CD4-positive, alpha-beta T cell (primary cell): ENCODE measurements at regions not wholly inside any gene's neighbourhood (a gene's known extent, or its start where the extent isn't known, plus 50 kb on each side); places are given as distances from the start of the nearest gene placed in this dataset.

Experiments used
- ATAC-seq: fragments of 200-7000 bp; cut with Tn5 transposase; one replicate; pipeline ENCODE4 v1.10.0; 2022; ENCODE audit warnings: mild to moderate bottlenecking; ENCODE audit not compliant: poor library complexity
- CTCF ChIA-PET: fragments of 350-600 bp; sonication (Branson Sonifier 250); formaldehyde crosslinking; loops from one replicate; lab custom pipeline; 2021; ENCODE audit warnings: antibody characterized with exemption, inconsistent platforms; lab: Charles Lee
- POLR2A ChIA-PET: fragments of 350-600 bp; sonication (Branson Sonifier 250); formaldehyde crosslinking; loops from one replicate; lab custom pipeline; 2021; ENCODE audit warnings: antibody characterized with exemption, inconsistent platforms; lab: Charles Lee
- DNase-seq, 14 experiments: peaks; one replicate each; pipeline ENCODE4 v3.0.0-alpha.2; 2013 to 2020; ENCODE audit warnings: mixed read lengths in 2 of 14
- H3K27ac ChIP-seq, 2 donors: one replicate each; pipeline versions ENCODE4 v1.5.1 to v1.7.0; 2013; ENCODE audit warnings: low read length in 2 of 2, low read depth in 1 of 2, mild to moderate bottlenecking in 1 of 2
- H3K27me3 ChIP-seq, 2 experiments: 1 replicate in 1 of 2; 2 replicates in 1 of 2; pipeline versions ENCODE4 v1.6.1 to v1.7.0; 2013; ENCODE audit warnings: low read length in 2 of 2, control low read depth in 1 of 2, mild to moderate bottlenecking in 1 of 2, moderate library complexity in 1 of 2; ENCODE audit not compliant: insufficient read depth in 2 of 2, control insufficient read depth in 1 of 2
- H3K36me3 ChIP-seq: one replicate; pipeline ENCODE4 v1.6.1; 2013; ENCODE audit warnings: low read length, control low read depth; ENCODE audit not compliant: insufficient read depth
- H3K4me1 ChIP-seq: one replicate; pipeline ENCODE4 v1.6.1; 2013; ENCODE audit warnings: low read length, control low read depth; ENCODE audit not compliant: insufficient read depth
- H3K4me3 ChIP-seq: one replicate; pipeline ENCODE4 v1.5.1; 2013; ENCODE audit warnings: mild to moderate bottlenecking, low read length, moderate library complexity
- H3K9me3 ChIP-seq, 2 experiments: 1 replicate in 1 of 2; 2 replicates in 1 of 2; pipeline versions ENCODE4 v1.6.1 to v1.7.0; 2013; ENCODE audit warnings: low read length in 2 of 2, mild to moderate bottlenecking in 2 of 2, control low read depth in 1 of 2, moderate library complexity in 1 of 2; ENCODE audit not compliant: control insufficient read depth in 1 of 2, insufficient read depth in 1 of 2
- H3K27ac Mint-ChIP-seq: one replicate; pipeline ENCODE4 v1.8.0; 2020; ENCODE audit warnings: mixed read lengths
- H3K27me3 Mint-ChIP-seq: one replicate; pipeline ENCODE4 v1.8.0; 2021; ENCODE audit warnings: mixed read lengths
- H3K36me3 Mint-ChIP-seq: one replicate; pipeline ENCODE4 v1.8.0; 2021; ENCODE audit warnings: low read depth, mixed read lengths
- H3K4me1 Mint-ChIP-seq: one replicate; pipeline ENCODE4 v1.8.0; 2021; ENCODE audit warnings: low read depth, mixed read lengths
- H3K4me3 Mint-ChIP-seq: one replicate; pipeline ENCODE4 v1.8.0; 2020; ENCODE audit warnings: mild to moderate bottlenecking, mixed read lengths
- H3K9me3 Mint-ChIP-seq: one replicate; pipeline ENCODE4 v1.8.0; 2020; ENCODE audit warnings: mixed read lengths
- intact Hi-C, 2 experiments: fragments of 100-400 bp; cut with DNase I in 1 of 2; cut with micrococcal nuclease in 1 of 2; formaldehyde crosslinking; loops; one replicate each; pipeline versions ENCODE4 v1.15.1 to v1.9.0; 2023 to 2025; cut with DNase I, micrococcal nuclease
- TF ChIP-seq, protein P1 (sequence below): fragments of 200-600 bp; IDR thresholded peaks from one replicate; pipeline ENCODE4 v1.8.0; 2022; ENCODE audit warnings: antibody characterized with exemption, mild to moderate bottlenecking

DNA sequence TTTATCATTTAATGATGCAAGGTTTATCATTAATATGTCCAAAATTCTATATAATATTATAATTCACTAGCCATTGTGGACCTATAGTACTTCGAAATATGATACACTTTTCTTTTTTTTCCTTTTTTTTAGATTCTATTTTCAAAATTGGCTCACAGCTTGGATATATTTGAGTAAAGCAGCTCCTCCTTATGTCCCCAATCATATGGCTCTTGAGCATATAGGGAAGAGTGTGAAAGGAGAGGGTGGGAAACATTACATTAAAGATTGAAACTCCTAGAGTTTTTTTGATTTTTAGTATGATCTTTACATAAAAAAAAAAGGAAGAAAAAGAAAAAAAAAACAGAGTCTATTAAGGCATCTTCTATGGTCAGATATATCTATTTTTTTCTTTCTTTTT lies 457.9 kb downstream of the RIT2 start:
- no peak overlapping the region for H3K27ac ChIP-seq
- no peaks in the 10 kb centered on the region for H3K36me3 ChIP-seq
- Mint-ChIP-seq H3K36me3 (no peaks in the 10 kb centered on the region), H3K4me1 (no peaks in the 10 kb centered on the region), H3K9me3 (peaks cover 9% of the 10 kb centered on the region), H3K27me3 (no peaks in the 10 kb centered on the region), H3K27ac (no peak overlapping the region), H3K4me3 (no peak overlapping the region)
- no peaks in the 10 kb centered on the region for H3K4me1 ChIP-seq
- no peaks in the 10 kb centered on the region for H3K9me3 ChIP-seq
- DNase-seq, result no peak
- ChIA-PET CTCF (no interaction called here), POLR2A (no interaction called here)
- no peak for ATAC-seq
- TF ChIP-seq, protein P1, sequence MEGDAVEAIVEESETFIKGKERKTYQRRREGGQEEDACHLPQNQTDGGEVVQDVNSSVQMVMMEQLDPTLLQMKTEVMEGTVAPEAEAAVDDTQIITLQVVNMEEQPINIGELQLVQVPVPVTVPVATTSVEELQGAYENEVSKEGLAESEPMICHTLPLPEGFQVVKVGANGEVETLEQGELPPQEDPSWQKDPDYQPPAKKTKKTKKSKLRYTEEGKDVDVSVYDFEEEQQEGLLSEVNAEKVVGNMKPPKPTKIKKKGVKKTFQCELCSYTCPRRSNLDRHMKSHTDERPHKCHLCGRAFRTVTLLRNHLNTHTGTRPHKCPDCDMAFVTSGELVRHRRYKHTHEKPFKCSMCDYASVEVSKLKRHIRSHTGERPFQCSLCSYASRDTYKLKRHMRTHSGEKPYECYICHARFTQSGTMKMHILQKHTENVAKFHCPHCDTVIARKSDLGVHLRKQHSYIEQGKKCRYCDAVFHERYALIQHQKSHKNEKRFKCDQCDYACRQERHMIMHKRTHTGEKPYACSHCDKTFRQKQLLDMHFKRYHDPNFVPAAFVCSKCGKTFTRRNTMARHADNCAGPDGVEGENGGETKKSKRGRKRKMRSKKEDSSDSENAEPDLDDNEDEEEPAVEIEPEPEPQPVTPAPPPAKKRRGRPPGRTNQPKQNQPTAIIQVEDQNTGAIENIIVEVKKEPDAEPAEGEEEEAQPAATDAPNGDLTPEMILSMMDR, result no peak
- H3K27me3 ChIP-seq, result no peaks in the 10 kb centered on the region
- no peak overlapping the region for H3K4me3 ChIP-seq
- intact Hi-C loops, result no loop called here

DNA sequence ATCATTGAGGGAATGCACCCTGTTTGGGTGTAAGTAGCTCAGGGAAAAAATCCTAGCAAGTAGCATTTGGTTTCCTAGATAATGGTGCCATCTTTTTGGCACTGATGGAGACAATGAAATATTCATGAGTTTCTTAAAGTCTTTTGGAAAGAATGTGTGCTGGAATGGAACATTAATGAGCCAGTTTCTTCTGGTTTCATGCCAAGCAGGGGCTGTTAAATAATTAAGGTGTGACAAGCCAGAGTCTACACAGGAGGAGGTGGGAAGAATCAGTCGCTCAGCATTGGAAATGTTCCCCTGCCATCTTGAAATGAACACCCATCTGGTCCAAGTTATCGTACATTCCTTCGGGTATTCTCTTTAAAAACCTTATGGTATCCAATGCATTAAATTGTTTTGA lies 457.3 kb downstream of the RIT2 start:
- no peak overlapping the region for H3K27ac ChIP-seq
- no peaks in the 10 kb centered on the region for H3K4me1 Mint-ChIP-seq
- no peak overlapping the region for H3K27ac Mint-ChIP-seq
- H3K9me3 ChIP-seq, result no peaks in the 10 kb centered on the region
- CTCF ChIA-PET, result no interaction called here
- H3K36me3 Mint-ChIP-seq, result no peaks in the 10 kb centered on the region
- no peaks in the 10 kb centered on the region for H3K4me1 ChIP-seq
- POLR2A ChIA-PET, result no interaction called here
- H3K4me3 ChIP-seq, result no peak overlapping the region
- H3K9me3 Mint-ChIP-seq, result peaks cover 9% of the 10 kb centered on the region
- no peak for ATAC-seq
- intact Hi-C loops, result no loop called here
- H3K27me3 Mint-ChIP-seq, result no peaks in the 10 kb centered on the region
- TF ChIP-seq, protein P1, result no peak
- H3K27me3 ChIP-seq, result no peaks in the 10 kb centered on the region
- H3K36me3 ChIP-seq, result no peaks in the 10 kb centered on the region
- no peak for DNase-seq
- no peak overlapping the region for H3K4me3 Mint-ChIP-seq

DNA sequence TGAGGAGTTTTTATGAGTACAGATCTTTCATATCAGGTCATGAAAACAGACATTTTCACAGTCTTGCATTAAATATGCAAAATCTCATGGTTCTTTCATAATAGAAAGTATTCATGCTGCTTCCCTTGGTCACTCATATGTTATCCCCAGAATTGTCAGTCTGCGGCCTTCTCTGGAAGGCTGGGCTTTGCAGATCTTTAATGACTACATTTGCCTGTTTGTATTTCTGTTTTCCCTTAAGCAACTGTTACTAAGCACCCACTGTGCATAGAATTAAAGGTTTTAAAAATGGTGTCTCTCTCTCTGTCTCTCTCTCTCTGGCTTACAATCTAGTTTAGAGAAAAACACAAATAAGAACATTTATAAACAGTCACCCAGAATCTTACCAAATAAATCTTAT lies 456.3 kb downstream of the RIT2 start:
- H3K36me3 ChIP-seq, result no peaks in the 10 kb centered on the region
- H3K27ac ChIP-seq, result no peak overlapping the region
- no peaks in the 10 kb centered on the region for H3K4me1 ChIP-seq
- ATAC-seq, result no peak
- Mint-ChIP-seq H3K4me1 (no peaks in the 10 kb centered on the region), H3K9me3 (peaks cover 6% of the 10 kb centered on the region), H3K27me3 (no peaks in the 10 kb centered on the region), H3K4me3 (no peak overlapping the region), H3K36me3 (no peaks in the 10 kb centered on the region), H3K27ac (no peak overlapping the region)
- CTCF ChIA-PET, result no interaction called here
- no peaks in the 10 kb centered on the region for H3K9me3 ChIP-seq
- intact Hi-C loops, result no loop called here
- H3K27me3 ChIP-seq, result no peaks in the 10 kb centered on the region
- POLR2A ChIA-PET, result no interaction called here
- TF ChIP-seq, protein P1, result no peak
- DNase-seq, result no peak
- no peak overlapping the region for H3K4me3 ChIP-seq
